HCT116 (cell line): ENCODE measurements at regions not wholly inside any gene's neighbourhood (a gene's known extent, or its start where the extent isn't known, plus 50 kb on each side); places are given as distances from the start of the nearest gene placed in this dataset.

ENCODE experiments used
- ATAC-seq: fragments of 200-7000 bp; cut with Tn5 transposase; 2 replicates; pipeline ENCODE4 v1.9.1; 2020; ENCODE audit warnings: mild to moderate bottlenecking, moderate library complexity
- BruUV-seq: library from RNA; stranded (reverse); fragments of 400-500 nt; replicated peaks from 2 replicates; lab custom pipeline; 2021; lab: Mats Ljungman, UMichigan
- CTCF ChIA-PET: fragments of 300-600 bp; sonication (Branson Sonifier 250); formaldehyde crosslinking; loops from one replicate; lab custom pipeline; 2021; ENCODE audit warnings: antibody characterized with exemption; lab: Charles Lee
- POLR2A ChIA-PET: fragments of 300-600, 350-600 bp; sonication (Branson Sonifier 250); formaldehyde crosslinking; loops from one replicate; lab custom pipeline; 2021; ENCODE audit warnings: antibody characterized with exemption; lab: Charles Lee
- RAD21 ChIA-PET, 2 experiments: fragments of 300-600 bp; sonication (Branson Sonifier 250); formaldehyde crosslinking; loops; one replicate each; lab custom pipeline; 2023; ENCODE audit warnings: low total read pairs in 2 of 2; ENCODE audit not compliant: uncharacterized antibody in 2 of 2, unreplicated experiment in 2 of 2, low non-redundant PET in 1 of 2; lab: Charles Lee
- DNase-seq: peaks from one replicate; pipeline ENCODE4 v3.0.0-alpha.2; 2010; ENCODE audit warnings: low read depth, low spot score
- H2AFZ ChIP-seq: fragments of 200-600 bp; shearing (Covaris generic), sonication (generic); 2 replicates; pipeline ENCODE4 v1.6.1; 2017; ENCODE audit warnings: low read depth, mixed run types, mixed read lengths, antibody characterized with exemption, low read length; ENCODE audit not compliant: poor library complexity, severe bottlenecking
- H3K27ac ChIP-seq: 2 replicates; pipeline ENCODE4 v1.5.1; 2012; ENCODE audit warnings: low read depth, low read length
- H3K27me3 ChIP-seq: fragments of 200-600 bp; sonication (generic); 2 replicates; pipeline ENCODE4 v1.6.1; 2016; ENCODE audit warnings: mixed run types, low read length, mixed read lengths; ENCODE audit not compliant: insufficient read depth
- H3K36me3 ChIP-seq, 2 experiments: fragments of 200-500 bp in 1 of 2; fragments of 200-600 bp in 1 of 2; sonication (Bioruptor generic) in 1 of 2; sonication (generic) in 1 of 2; 2 replicates each; pipeline versions ENCODE4 v1.5.1 to v1.6.1; 2014 to 2016; ENCODE audit warnings: low read length in 2 of 2, inconsistent platforms in 1 of 2, mixed read lengths in 1 of 2, mixed run types in 1 of 2; ENCODE audit not compliant: insufficient read depth in 2 of 2, control insufficient read depth in 1 of 2
- H3K4me1 ChIP-seq, 2 experiments: fragments of 200-600 bp in 1 of 2; sonication (generic) in 1 of 2; 2 replicates each; pipeline versions ENCODE4 v1.5.1 to v1.6.1; 2012 to 2017; ENCODE audit warnings: low read length in 2 of 2, inconsistent platforms in 1 of 2, mild to moderate bottlenecking in 1 of 2, mixed read lengths in 1 of 2, mixed run types in 1 of 2, moderate library complexity in 1 of 2; ENCODE audit not compliant: insufficient read depth in 2 of 2, control insufficient read depth in 1 of 2
- H3K4me2 ChIP-seq: fragments of 200-600 bp; sonication (generic); 2 replicates; pipeline ENCODE4 v1.6.1; 2017; ENCODE audit warnings: mixed run types, low read length, mixed read lengths
- H3K4me3 ChIP-seq, 2 experiments: fragments of 200-600 bp in 1 of 2; sonication (generic) in 1 of 2; replicated peaks in 1 of 2; 2 replicates each; pipeline ENCODE4 v1.5.1; 2011 to 2016; ENCODE audit warnings: low read length in 2 of 2, control low read depth in 1 of 2, low read depth in 1 of 2, mild to moderate bottlenecking in 1 of 2, mixed read lengths in 1 of 2, mixed run types in 1 of 2
- H3K79me2 ChIP-seq: fragments of 200-600 bp; sonication (generic); 2 replicates; pipeline ENCODE4 v1.6.1; 2017; ENCODE audit warnings: mild to moderate bottlenecking, mixed run types, low read length, moderate library complexity, mixed read lengths; ENCODE audit not compliant: insufficient read depth
- H3K9ac ChIP-seq: fragments of 200-600 bp; sonication (generic); 2 replicates; pipeline ENCODE4 v1.6.1; 2016; ENCODE audit warnings: low read length, mixed read lengths
- H3K9me2 ChIP-seq: fragments of 200-600 bp; sonication (generic), shearing (Covaris generic); 2 replicates; pipeline ENCODE4 v1.6.1; 2017; ENCODE audit warnings: mixed run types, mild to moderate bottlenecking, moderate library complexity; ENCODE audit not compliant: insufficient read depth
- H3K9me3 ChIP-seq, 2 experiments: fragments of 200-500 bp in 1 of 2; fragments of 200-600 bp in 1 of 2; sonication (Bioruptor generic) in 1 of 2; sonication (generic) in 1 of 2; 2 replicates each; pipeline ENCODE4 v1.6.1; 2014 to 2017; ENCODE audit warnings: low read length in 2 of 2, mixed read lengths in 2 of 2, inconsistent platforms in 1 of 2, low read depth in 1 of 2, mild to moderate bottlenecking in 1 of 2, mixed run types in 1 of 2, moderate library complexity in 1 of 2; ENCODE audit not compliant: control insufficient read depth in 1 of 2, insufficient read depth in 1 of 2
- H4K20me1 ChIP-seq: fragments of 200-600 bp; sonication (generic), shearing (Covaris generic); 2 replicates; pipeline ENCODE4 v1.6.1; 2017; ENCODE audit warnings: mixed run types, mild to moderate bottlenecking, moderate library complexity; ENCODE audit not compliant: insufficient read depth
- ATF3 ChIP-seq: IDR thresholded peaks from 2 replicates; pipeline ENCODE4 v1.6.1; 2012
- CBX3 ChIP-seq: IDR thresholded peaks from 2 replicates; pipeline ENCODE4 v1.6.1; 2012; ENCODE audit warnings: low read depth
- EZH2 ChIP-seq: fragments of 200-600 bp; sonication (generic); IDR thresholded peaks from 2 replicates; pipeline ENCODE4 v1.6.1; 2017; ENCODE audit warnings: antibody characterized with exemption, mixed run types
- FOSL1 ChIP-seq: IDR thresholded peaks from 2 replicates; pipeline ENCODE4 v1.6.1; 2012; ENCODE audit warnings: low read depth
- JUND ChIP-seq: IDR thresholded peaks from 2 replicates; pipeline ENCODE4 v1.6.1; 2012
- POLR2A ChIP-seq: IDR thresholded peaks from 2 replicates; pipeline ENCODE4 v1.7.0; 2011; ENCODE audit warnings: borderline replicate concordance; ENCODE audit not compliant: insufficient read depth, insufficient read length; ENCODE audit errors: extremely low read depth
- POLR2AphosphoS5 ChIP-seq: IDR thresholded peaks from 2 replicates; pipeline ENCODE4 v1.6.1; 2011; ENCODE audit warnings: mild to moderate bottlenecking, low read depth, low read length, moderate library complexity
- RAD21 ChIP-seq: IDR thresholded peaks from 2 replicates; pipeline ENCODE4 v1.6.1; 2012; ENCODE audit warnings: low read depth, mild to moderate bottlenecking
- REST ChIP-seq: IDR thresholded peaks from 2 replicates; pipeline ENCODE4 v1.6.1; 2012; ENCODE audit warnings: low read depth
- SIN3A ChIP-seq: IDR thresholded peaks from 2 replicates; pipeline ENCODE4 v1.6.1; 2012; ENCODE audit warnings: low read depth
- SP1 ChIP-seq: IDR thresholded peaks from 2 replicates; pipeline ENCODE4 v1.6.1; 2012; ENCODE audit warnings: low read depth
- TCF7L2 ChIP-seq: IDR thresholded peaks from 2 replicates; pipeline ENCODE4 v1.7.0; 2011; ENCODE audit warnings: borderline replicate concordance, inconsistent platforms; ENCODE audit not compliant: insufficient read depth, insufficient read length; ENCODE audit errors: extremely low read depth
- YY1 ChIP-seq: IDR thresholded peaks from 2 replicates; pipeline ENCODE4 v1.6.1; 2011; ENCODE audit warnings: low read length, low read depth, moderate library complexity, mild to moderate bottlenecking; ENCODE audit not compliant: insufficient replicate concordance; ENCODE audit errors: extremely low read depth
- ZFX ChIP-seq: fragments of 450-650 bp; IDR thresholded peaks from 2 replicates; pipeline ENCODE4 v1.6.1; 2017
- ZNF274 ChIP-seq: fragments of 200-500 bp; sonication (Bioruptor generic); IDR thresholded peaks from 2 replicates; pipeline ENCODE4 v1.6.1; 2014; ENCODE audit warnings: mild to moderate bottlenecking, low read depth, low read length, inconsistent platforms
- intact Hi-C: fragments of 100-400 bp; cut with micrococcal nuclease; formaldehyde crosslinking; loops from 2 replicates; pipeline ENCODE4 v1.10.0; 2022
- TF ChIP-seq, protein P1 (sequence below): IDR thresholded peaks from 2 replicates; pipeline ENCODE4 v1.6.1; 2011; ENCODE audit warnings: mild to moderate bottlenecking, low read length, moderate library complexity; ENCODE audit not compliant: insufficient replicate concordance; ENCODE audit errors: extremely low read depth
- TF ChIP-seq, protein P2 (sequence below): IDR thresholded peaks from 2 replicates; pipeline ENCODE4 v1.6.1; 2012

DNA sequence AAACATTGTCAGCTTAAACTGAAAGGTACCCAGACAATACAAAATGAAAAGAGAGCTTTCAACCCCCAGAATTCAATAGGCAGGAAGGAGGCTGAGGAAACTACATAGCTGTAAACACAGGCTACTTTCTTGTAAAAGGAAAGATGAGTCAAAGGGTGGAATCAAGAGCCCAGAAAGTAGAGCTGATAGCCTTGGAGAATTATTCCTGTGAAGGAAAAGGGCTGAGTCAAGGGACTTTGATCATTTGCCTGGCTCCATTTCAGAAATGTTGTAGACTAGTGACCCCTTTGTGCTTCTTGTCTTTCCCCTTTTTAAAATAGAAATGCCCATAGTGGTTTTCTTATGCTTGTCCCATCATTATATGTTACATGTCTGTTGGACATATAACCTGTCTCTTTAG lies 597.6 kb downstream of the ADGRL2 start (continued):
- TF ChIP-seq ZNF274 (no peak), POLR2AphosphoS5 (no peak), SIN3A (no peak)

DNA sequence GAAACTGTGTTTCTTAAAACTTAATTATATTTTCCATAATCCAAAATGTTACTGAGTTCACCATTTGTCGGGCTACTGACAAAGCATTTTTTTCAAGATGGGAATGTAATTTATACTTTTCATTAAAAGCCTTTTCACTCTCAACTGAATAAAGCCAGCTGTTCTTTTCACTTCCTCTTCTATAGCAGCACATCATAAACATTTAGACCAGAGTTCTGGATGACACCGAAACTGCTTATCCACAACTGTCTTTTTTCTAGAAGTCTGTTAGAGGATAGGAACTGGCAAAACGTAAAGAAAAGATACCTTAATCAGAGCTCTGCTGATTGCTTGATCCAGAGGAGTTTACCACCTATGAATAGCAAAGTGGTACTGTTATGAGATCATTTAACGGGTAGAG lies 594.7 kb downstream of the ADGRL2 start:
- Histone ChIP-seq H3K4me2 (no peak overlapping the region), H2AFZ (no peak overlapping the region), H4K20me1 (no peaks in the 10 kb centered on the region), H3K36me3 (no peaks in the 10 kb centered on the region), H3K4me1 (no peaks in the 10 kb centered on the region), H3K27ac (no peak overlapping the region), H3K9ac (no peak overlapping the region), H3K79me2 (no peaks in the 10 kb centered on the region), H3K9me3 (no peaks in the 10 kb centered on the region; a peak in 1 of 4 replicates), H3K9me2 (no peaks in the 10 kb centered on the region), H3K4me3 (no peak overlapping the region), H3K27me3 (no peaks in the 10 kb centered on the region)
- no peak for DNase-seq
- intact Hi-C loops, result no loop called here
- no peak for ATAC-seq
- ChIA-PET CTCF (no interaction called here), RAD21 (no interaction called here), POLR2A (no interaction called here)
- BruUV-seq, result no TSS peak
- TF ChIP-seq RAD21, result no peak
- TF ChIP-seq JUND, result no peak
- no peak for TF ChIP-seq CBX3
- TF ChIP-seq ZNF274, result no peak
- TF ChIP-seq EZH2, result no peak
- no peak for TF ChIP-seq YY1
- TF ChIP-seq POLR2AphosphoS5, result no peak
- TF ChIP-seq, protein P1, sequence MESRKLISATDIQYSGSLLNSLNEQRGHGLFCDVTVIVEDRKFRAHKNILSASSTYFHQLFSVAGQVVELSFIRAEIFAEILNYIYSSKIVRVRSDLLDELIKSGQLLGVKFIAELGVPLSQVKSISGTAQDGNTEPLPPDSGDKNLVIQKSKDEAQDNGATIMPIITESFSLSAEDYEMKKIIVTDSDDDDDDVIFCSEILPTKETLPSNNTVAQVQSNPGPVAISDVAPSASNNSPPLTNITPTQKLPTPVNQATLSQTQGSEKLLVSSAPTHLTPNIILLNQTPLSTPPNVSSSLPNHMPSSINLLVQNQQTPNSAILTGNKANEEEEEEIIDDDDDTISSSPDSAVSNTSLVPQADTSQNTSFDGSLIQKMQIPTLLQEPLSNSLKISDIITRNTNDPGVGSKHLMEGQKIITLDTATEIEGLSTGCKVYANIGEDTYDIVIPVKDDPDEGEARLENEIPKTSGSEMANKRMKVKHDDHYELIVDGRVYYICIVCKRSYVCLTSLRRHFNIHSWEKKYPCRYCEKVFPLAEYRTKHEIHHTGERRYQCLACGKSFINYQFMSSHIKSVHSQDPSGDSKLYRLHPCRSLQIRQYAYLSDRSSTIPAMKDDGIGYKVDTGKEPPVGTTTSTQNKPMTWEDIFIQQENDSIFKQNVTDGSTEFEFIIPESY, result no peak
- TF ChIP-seq TCF7L2, result no peak
- no peak for TF ChIP-seq FOSL1
- TF ChIP-seq ZFX, result no peak
- no peak for TF ChIP-seq POLR2A
- TF ChIP-seq REST, result no peak
- no peak for TF ChIP-seq SP1
- TF ChIP-seq ATF3, result no peak
- TF ChIP-seq, protein P2, sequence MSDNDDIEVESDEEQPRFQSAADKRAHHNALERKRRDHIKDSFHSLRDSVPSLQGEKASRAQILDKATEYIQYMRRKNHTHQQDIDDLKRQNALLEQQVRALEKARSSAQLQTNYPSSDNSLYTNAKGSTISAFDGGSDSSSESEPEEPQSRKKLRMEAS, result no peak
